HL-60 (cell line): ENCODE measurements at regions not wholly inside any gene's neighbourhood (a gene's known extent, or its start where the extent isn't known, plus 50 kb on each side); places are given as distances from the start of the nearest gene placed in this dataset.

Experiments
- CTCF ChIP-seq: IDR thresholded peaks from one replicate; pipeline ENCODE4 v1.5.1; 2011; ENCODE audit warnings: low read length, control low read depth, inconsistent platforms; ENCODE audit not compliant: insufficient read depth
- GABPA ChIP-seq: IDR thresholded peaks from 2 replicates; pipeline ENCODE4 v1.6.1; 2012; ENCODE audit warnings: low read depth
- POLR2AphosphoS5 ChIP-seq: IDR thresholded peaks from 2 replicates; pipeline ENCODE4 v1.6.1; 2012; ENCODE audit warnings: low read depth
- REST ChIP-seq: IDR thresholded peaks from 2 replicates; pipeline ENCODE4 v1.6.1; 2012; ENCODE audit warnings: low read depth; ENCODE audit not compliant: insufficient replicate concordance

GRCh38 chr15:72902245-72902918, 118.8 kb upstream of the ADPGK start:
- no peak for TF ChIP-seq CTCF
- TF ChIP-seq POLR2AphosphoS5 = no peak
- no peak for TF ChIP-seq REST
- no peak for TF ChIP-seq GABPA
